NCI-H1092 treated with DMSO at 0.1 percent for 48 hours (cell line): ENCODE measurements at regions not wholly inside any gene's neighbourhood (a gene's known extent, or its start where the extent isn't known, plus 50 kb on each side); places are given as distances from the start of the nearest gene placed in this dataset.

ENCODE experiments used
- DNase-seq: peaks from one replicate; lab custom pipeline; 2025; lab: John Stamatoyannopoulos, UW

GRCh38 chr12:41932470-41932991 lies 212.1 kb downstream of the GXYLT1 start:
- peak; percentile 94 for DNase-seq

GRCh38 chr12:41930866-41931437 lies 213.7 kb downstream of the GXYLT1 start:
- no peak for DNase-seq

GRCh38 chr12:41924111-41924510 lies 220.6 kb downstream of the GXYLT1 start:
- DNase-seq: no peak

- DNase-seq: no peak
Measured at GRCh38 chr12:41923351-41923750, 221.3 kb downstream of the GXYLT1 start.

- peak; percentile 89 for DNase-seq
Measured at GRCh38 chr12:41920355-41920754, 224.3 kb downstream of the GXYLT1 start.

- DNase-seq: peak; percentile 98
Measured at GRCh38 chr12:41919526-41920261, 225.0 kb downstream of the GXYLT1 start.

GRCh38 chr12:41919048-41919447 lies 225.6 kb downstream of the GXYLT1 start:
- DNase-seq: no peak

GRCh38 chr12:41917938-41918341 lies 226.7 kb downstream of the GXYLT1 start:
- no peak for DNase-seq

GRCh38 chr12:41917181-41917580 lies 227.5 kb downstream of the GXYLT1 start:
- no peak for DNase-seq

- DNase-seq: no peak
Measured at GRCh38 chr12:41910578-41911320, 233.9 kb downstream of the GXYLT1 start.

- no peak for DNase-seq
Measured at GRCh38 chr12:41908206-41908605, 236.5 kb downstream of the GXYLT1 start.

GRCh38 chr12:41907550-41907949 lies 237.1 kb downstream of the GXYLT1 start:
- DNase-seq: no peak

- no peak for DNase-seq
Measured at GRCh38 chr12:41907021-41907420, 237.7 kb downstream of the GXYLT1 start.

GRCh38 chr12:41905759-41906297 lies 238.8 kb downstream of the GXYLT1 start:
- no peak for DNase-seq

GRCh38 chr12:41905073-41905758 lies 239.5 kb downstream of the GXYLT1 start:
- no peak for DNase-seq

GRCh38 chr12:41904041-41904440 lies 240.6 kb downstream of the GXYLT1 start:
- DNase-seq: no peak

GRCh38 chr12:41903014-41903708 lies 241.5 kb downstream of the GXYLT1 start:
- DNase-seq: no peak

GRCh38 chr12:41899577-41899976 lies 245.1 kb downstream of the GXYLT1 start:
- no peak for DNase-seq

- DNase-seq: no peak
Measured at GRCh38 chr12:41897593-41897992, 247.1 kb downstream of the GXYLT1 start.

- DNase-seq: no peak
Measured at GRCh38 chr12:41893491-41893890, 251.2 kb downstream of the GXYLT1 start.

GRCh38 chr12:41892302-41892701 lies 252.4 kb downstream of the GXYLT1 start:
- no peak for DNase-seq
